ENCODE measurements at regions not wholly inside any gene's neighbourhood (a gene's known extent, or its start where the extent isn't known, plus 50 kb on each side); places are given as distances from the start of the nearest gene placed in this dataset.

GRCh38 chr14:71646518-71646917 lies 285.7 kb upstream of the RGS6 start:
- ATAC-seq = no peak
- peaks cover 0 to 4% of the 10 kb centered on the region in 2 donors for H3K36me3 ChIP-seq
- TF ChIP-seq POLR2AphosphoS5 (IDR thresholded peaks at IDR 0.05) (no peak), EP300 (IDR thresholded peaks at IDR 0.05) (no peak)
- H3K9me3 ChIP-seq = peaks cover 0 to 13% (median 0%) of the 10 kb centered on the region in 3 donors
- peaks cover 0 to 12% (median 2%) of the 10 kb centered on the region in 3 donors for H3K4me1 ChIP-seq
- H3K4me3 ChIP-seq = no peak overlapping the region
- 93 to 100% methylated on average over 1 of the region's 1 CpG for whole genome bisulfite sequencing, 2 donors (ENCODE audit: low coverage in 1 of 2)
- H3K27ac ChIP-seq = no peak overlapping the region
- H3K27me3 ChIP-seq = no peaks in the 10 kb centered on the region

DNA sequence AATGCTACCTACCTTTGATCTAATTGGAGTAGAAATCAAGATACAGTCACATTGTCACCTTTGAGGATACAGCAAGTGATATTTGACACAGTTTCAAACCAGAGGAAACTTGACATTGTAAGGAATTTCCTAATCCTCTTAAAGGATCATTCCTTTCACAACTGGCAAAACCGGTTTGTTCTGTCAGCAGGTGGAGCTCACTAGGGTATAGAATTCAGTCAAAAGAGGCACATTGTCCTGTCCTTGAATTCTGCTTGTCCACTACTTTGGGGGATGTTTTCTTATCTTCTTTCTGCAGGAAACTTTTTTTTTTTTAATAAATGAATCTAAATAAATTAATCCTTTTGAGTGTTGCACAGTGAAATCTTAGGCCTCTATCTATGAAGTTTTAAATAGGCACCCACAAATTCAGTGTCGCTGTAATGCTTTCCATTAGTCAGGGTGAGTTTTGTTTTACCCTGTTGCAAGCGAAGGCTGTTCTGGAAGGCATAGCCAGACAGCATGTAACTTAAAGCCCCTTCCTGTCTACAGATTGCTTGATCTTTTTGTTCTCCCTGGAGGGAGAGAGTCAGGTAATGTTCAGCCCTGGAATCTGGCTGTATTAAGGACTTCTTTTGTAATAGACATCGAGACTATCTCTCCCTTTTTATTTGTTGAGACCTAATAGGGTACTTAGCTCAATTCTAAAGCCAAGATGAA lies 285.0 kb upstream of the RGS6 start:
- H3K4me3 ChIP-seq = no peak overlapping the region
- 85 to 100% methylated on average over 2 to 4 of the region's 4 CpGs for WGBS, 2 donors (ENCODE audit: low coverage in 1 of 2)
- no peak for TF ChIP-seq POLR2A (IDR thresholded peaks at IDR 0.05)
- TF ChIP-seq EP300 (IDR thresholded peaks at IDR 0.05) = no peak
- TF ChIP-seq POLR2AphosphoS5 (IDR thresholded peaks at IDR 0.05) = no peak
- TF ChIP-seq CTCF (IDR thresholded peaks at IDR 0.05) = no peak
- H3K27me3 ChIP-seq = no peaks in the 10 kb centered on the region
- H3K27ac ChIP-seq = no peak overlapping the region
- peaks cover 0 to 16% (median 3%) of the 10 kb centered on the region in 3 donors for H3K4me1 ChIP-seq
- ATAC-seq = no peak
- peaks cover 0 to 17% (median 0%) of the 10 kb centered on the region in 3 donors for H3K9me3 ChIP-seq
- peaks cover 0 to 4% of the 10 kb centered on the region in 2 donors for H3K36me3 ChIP-seq

GRCh38 chr14:71648725-71649124 lies 283.5 kb upstream of the RGS6 start:
- ATAC-seq = no peak
- 88 to 97% methylated on average over 2 of the region's 2 CpGs for WGBS, 2 donors (ENCODE audit: low coverage in 1 of 2)
- Histone ChIP-seq H3K27me3 (no peaks in the 10 kb centered on the region), H3K4me1 (peaks cover 0 to 16% (median 3%) of the 10 kb centered on the region in 3 donors), H3K4me3 (no peak overlapping the region), H3K36me3 (peaks cover 0 to 4% of the 10 kb centered on the region in 2 donors), H3K27ac (no peak overlapping the region), H3K9me3 (peaks cover 0 to 18% (median 0%) of the 10 kb centered on the region in 3 donors)
- TF ChIP-seq EP300 (IDR thresholded peaks at IDR 0.05) (no peak), POLR2A (IDR thresholded peaks at IDR 0.05) (no peak), CTCF (IDR thresholded peaks at IDR 0.05) (no peak), POLR2AphosphoS5 (IDR thresholded peaks at IDR 0.05) (no peak)

- no peak for ATAC-seq
- Histone ChIP-seq H3K4me1 (peaks cover 0 to 16% (median 3%) of the 10 kb centered on the region in 3 donors), H3K27ac (no peak overlapping the region), H3K36me3 (peaks cover 0 to 4% of the 10 kb centered on the region in 2 donors), H3K27me3 (no peaks in the 10 kb centered on the region), H3K9me3 (peaks cover 0 to 18% (median 0%) of the 10 kb centered on the region in 3 donors), H3K4me3 (no peak overlapping the region)
- no peak for TF ChIP-seq EP300 (IDR thresholded peaks at IDR 0.05)
- TF ChIP-seq CTCF (IDR thresholded peaks at IDR 0.05) = no peak
- no peak for TF ChIP-seq POLR2A (IDR thresholded peaks at IDR 0.05)
- TF ChIP-seq POLR2AphosphoS5 (IDR thresholded peaks at IDR 0.05) = no peak
- 90 to 96% methylated on average over 6 to 7 of the region's 7 CpGs for WGBS, 2 donors (ENCODE audit: low coverage in 1 of 2)
Observed at GRCh38 chr14:71650187-71650755, 282.0 kb upstream of the RGS6 start.

DNA sequence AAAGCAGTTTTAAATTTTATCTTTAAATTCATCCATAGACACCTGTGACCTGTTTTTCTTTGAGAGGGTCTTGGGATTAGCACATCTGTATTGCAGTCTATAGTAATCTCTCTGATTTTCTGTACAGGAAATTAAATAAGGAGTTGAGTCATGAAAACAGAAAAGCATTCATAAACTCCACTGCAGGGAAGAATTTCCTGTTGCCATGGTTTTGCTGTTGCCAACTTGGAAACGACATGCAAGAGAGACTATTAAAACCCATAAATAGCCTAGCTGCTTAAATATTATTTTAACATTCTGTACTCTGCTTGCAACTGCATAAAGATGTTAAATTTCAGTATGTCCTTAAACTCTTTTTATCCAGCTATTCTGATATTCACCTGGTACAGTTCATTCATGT lies 281.0 kb upstream of the RGS6 start:
- Histone ChIP-seq H3K27ac (peak overlapping the region in 3 of 4 donors; percentile 31 to 41 (median 36)), H3K4me1 (peaks cover 0 to 16% (median 3%) of the 10 kb centered on the region in 3 donors), H3K27me3 (no peaks in the 10 kb centered on the region), H3K4me3 (no peak overlapping the region), H3K9me3 (peaks cover 0 to 18% (median 0%) of the 10 kb centered on the region in 3 donors), H3K36me3 (peaks cover 0 to 4% of the 10 kb centered on the region in 2 donors)
- no peak for TF ChIP-seq CTCF (IDR thresholded peaks at IDR 0.05)
- no peak for TF ChIP-seq POLR2A (IDR thresholded peaks at IDR 0.05)
- no peak for TF ChIP-seq EP300 (IDR thresholded peaks at IDR 0.05)
- no peak for TF ChIP-seq POLR2AphosphoS5 (IDR thresholded peaks at IDR 0.05)
- 0 to 6% methylated on average over 1 of the region's 1 CpG for WGBS, 2 donors (ENCODE audit: low coverage in 1 of 2)
- ATAC-seq = peak; percentile 31
